ENCODE measurements at regions not wholly inside any gene's neighbourhood (a gene's known extent, or its start where the extent isn't known, plus 50 kb on each side); places are given as distances from the start of the nearest gene placed in this dataset.

GRCh38 chr13:86653009-86653408 is 853.8 kb upstream of the SLITRK6 start:
- no peak for DNase-seq (ENCODE audit: low read depth)
- H3K4me3 ChIP-seq (ENCODE audit: low read length), result no peak overlapping the region
- no peak for TF ChIP-seq CTCF (IDR thresholded peaks at IDR 0.05; ENCODE audit: insufficient read depth, low read depth, low read length, missing control alignments)

GRCh38 chr13:86655561-86655960 is 856.3 kb upstream of the SLITRK6 start:
- no peak overlapping the region for H3K4me3 ChIP-seq (ENCODE audit: low read length)
- TF ChIP-seq CTCF (IDR thresholded peaks at IDR 0.05; ENCODE audit: insufficient read depth, low read depth, low read length, missing control alignments), result no peak
- DNase-seq (ENCODE audit: low read depth), result no peak

- TF ChIP-seq CTCF (IDR thresholded peaks at IDR 0.05; ENCODE audit: insufficient read depth, low read depth, low read length, missing control alignments), result no peak
- no peak overlapping the region for H3K4me3 ChIP-seq (ENCODE audit: low read length)
- DNase-seq (ENCODE audit: low read depth), result no peak
Observed at GRCh38 chr13:86660090-86660489, 860.9 kb upstream of the SLITRK6 start.

- DNase-seq (ENCODE audit: low read depth), result no peak
- TF ChIP-seq CTCF (IDR thresholded peaks at IDR 0.05; ENCODE audit: insufficient read depth, low read depth, low read length, missing control alignments), result no peak
- H3K4me3 ChIP-seq (ENCODE audit: low read length), result no peak overlapping the region
Observed at GRCh38 chr13:86665842-86666241, 866.6 kb upstream of the SLITRK6 start.

GRCh38 chr13:86673931-86674431 is 874.8 kb upstream of the SLITRK6 start:
- no peak for DNase-seq (ENCODE audit: low read depth)
- no peak for TF ChIP-seq CTCF (IDR thresholded peaks at IDR 0.05; ENCODE audit: insufficient read depth, low read depth, low read length, missing control alignments)
- H3K4me3 ChIP-seq (ENCODE audit: low read length), result no peak overlapping the region

GRCh38 chr13:86681223-86681622 is 882.0 kb upstream of the SLITRK6 start:
- TF ChIP-seq CTCF (IDR thresholded peaks at IDR 0.05; ENCODE audit: insufficient read depth, low read depth, low read length, missing control alignments), result no peak
- H3K4me3 ChIP-seq (ENCODE audit: low read length), result no peak overlapping the region
- DNase-seq (ENCODE audit: low read depth), result no peak

- no peak overlapping the region for H3K4me3 ChIP-seq (ENCODE audit: low read length)
- no peak for DNase-seq (ENCODE audit: low read depth)
- TF ChIP-seq CTCF (IDR thresholded peaks at IDR 0.05; ENCODE audit: insufficient read depth, low read depth, low read length, missing control alignments), result no peak
Observed at GRCh38 chr13:86684402-86684801, 885.2 kb upstream of the SLITRK6 start.
